HUES64 (cell line): ENCODE measurements at regions not wholly inside any gene's neighbourhood (a gene's known extent, or its start where the extent isn't known, plus 50 kb on each side); places are given as distances from the start of the nearest gene placed in this dataset.

Experiments
- H3K27ac ChIP-seq: 2 replicates; pipeline ENCODE4 v1.7.0; 2013; ENCODE audit warnings: low read depth, low read length, inconsistent platforms
- H3K27me3 ChIP-seq: 2 replicates; pipeline ENCODE4 v1.6.1; 2013; ENCODE audit warnings: mild to moderate bottlenecking, low read length; ENCODE audit not compliant: insufficient read depth
- H3K36me3 ChIP-seq: 2 replicates; pipeline ENCODE4 v1.6.1; 2013; ENCODE audit warnings: mild to moderate bottlenecking, low read length; ENCODE audit not compliant: insufficient read depth
- H3K4me1 ChIP-seq: 2 replicates; pipeline ENCODE4 v1.6.1; 2013; ENCODE audit warnings: mild to moderate bottlenecking, low read length, moderate library complexity; ENCODE audit not compliant: insufficient read depth
- H3K4me3 ChIP-seq: 2 replicates; pipeline ENCODE4 v1.5.1; 2013; ENCODE audit warnings: mild to moderate bottlenecking, low read length, moderate library complexity
- H3K9ac ChIP-seq: 2 replicates; pipeline ENCODE4 v1.6.1; 2013; ENCODE audit warnings: mild to moderate bottlenecking, low read depth, low read length
- H3K9me3 ChIP-seq: 2 replicates; pipeline ENCODE4 v1.6.1; 2013; ENCODE audit warnings: low read depth, low read length; ENCODE audit not compliant: insufficient read depth
- WGBS: fragments of 150-250, 120-280 bp; methylation state at CpG from one replicate; pipeline ENCODE4 v1.1.7; 2013; ENCODE audit warnings: missing lambda C conversion rate; 5-methylcytosine and 5-hydroxymethylcytosine counted together

DNA sequence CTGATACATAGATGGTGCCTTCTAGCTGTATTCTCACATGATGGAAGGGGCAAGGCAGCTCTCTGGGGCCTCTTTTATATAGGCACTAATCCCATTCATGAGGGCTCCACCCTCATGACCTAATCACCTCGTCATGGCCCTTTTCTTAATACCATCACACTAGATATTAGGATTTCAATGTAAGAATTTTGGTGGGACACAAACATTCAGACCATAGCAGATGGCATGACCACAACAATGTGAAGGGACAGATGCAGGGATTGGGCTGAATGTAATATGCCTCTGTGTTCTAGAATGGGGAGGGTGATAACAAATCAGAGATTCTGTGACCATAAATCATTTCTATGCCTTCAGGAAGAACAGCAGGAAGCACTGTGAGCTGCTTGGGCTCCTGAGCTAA lies 145.8 kb downstream of the LCA5 start:
- H3K27ac ChIP-seq = no peak overlapping the region
- H3K4me1 ChIP-seq = no peaks in the 10 kb centered on the region
- no peaks in the 10 kb centered on the region for H3K9me3 ChIP-seq
- 86% methylated on average over 1 of the region's 1 CpG for WGBS
- H3K27me3 ChIP-seq = no peaks in the 10 kb centered on the region
- no peaks in the 10 kb centered on the region for H3K36me3 ChIP-seq
- H3K9ac ChIP-seq = no peak overlapping the region
- H3K4me3 ChIP-seq = no peak overlapping the region

DNA sequence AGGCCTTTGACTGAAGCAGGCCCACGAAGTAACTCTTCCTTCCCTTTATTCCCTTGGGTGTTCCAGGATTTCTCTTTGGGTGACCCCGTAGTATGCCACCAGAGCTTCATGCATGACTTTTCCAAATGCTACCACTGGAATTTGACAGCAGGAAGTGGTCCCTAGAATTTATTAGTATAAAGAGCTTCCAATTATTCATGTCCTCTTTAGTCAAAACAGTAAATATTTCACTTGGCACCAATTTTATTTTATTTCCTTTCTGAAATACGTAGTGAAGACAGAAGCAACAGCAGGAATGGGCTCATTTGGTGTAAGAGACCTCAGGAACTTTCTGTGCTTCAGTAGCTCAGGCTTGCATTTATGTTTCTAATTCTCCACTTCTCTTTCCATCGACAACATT lies 151.3 kb downstream of the LCA5 start:
- Histone ChIP-seq H3K27me3 (no peaks in the 10 kb centered on the region), H3K9me3 (no peaks in the 10 kb centered on the region), H3K36me3 (no peaks in the 10 kb centered on the region), H3K4me1 (peaks cover 5% of the 10 kb centered on the region; the same call in 1 of the 2 replicates), H3K9ac (no peak overlapping the region), H3K27ac (no peak overlapping the region), H3K4me3 (no peak overlapping the region)
- WGBS = 83% methylated on average over 4 of the region's 4 CpGs

DNA sequence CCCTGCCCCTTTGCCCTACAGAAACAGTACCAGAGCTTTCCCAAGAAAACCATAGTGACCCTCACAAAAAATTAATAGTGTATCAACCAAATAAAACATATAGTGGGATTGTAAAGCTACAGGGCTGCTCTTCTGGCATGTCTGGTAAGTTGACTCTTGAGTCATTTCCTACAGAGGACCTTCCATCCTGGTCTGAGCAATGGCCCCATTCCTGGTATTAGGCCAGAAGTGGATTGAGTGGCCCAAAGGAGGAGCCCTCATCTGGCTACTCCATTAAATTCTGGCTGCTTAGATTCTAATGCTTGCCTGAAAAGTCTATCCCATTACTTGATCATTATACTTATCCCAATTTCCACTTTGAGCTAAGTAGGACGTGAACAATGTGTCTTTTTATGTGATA lies 150.9 kb upstream of the HMGN3 start:
- Histone ChIP-seq H3K36me3 (no peaks in the 10 kb centered on the region), H3K9ac (no peak overlapping the region), H3K27ac (no peak overlapping the region), H3K4me3 (no peak overlapping the region), H3K27me3 (no peaks in the 10 kb centered on the region), H3K9me3 (no peaks in the 10 kb centered on the region), H3K4me1 (peaks cover 5% of the 10 kb centered on the region; the same call in 1 of the 2 replicates)
- WGBS = no CpG with 5 or more reads among the region's 1 CpG

DNA sequence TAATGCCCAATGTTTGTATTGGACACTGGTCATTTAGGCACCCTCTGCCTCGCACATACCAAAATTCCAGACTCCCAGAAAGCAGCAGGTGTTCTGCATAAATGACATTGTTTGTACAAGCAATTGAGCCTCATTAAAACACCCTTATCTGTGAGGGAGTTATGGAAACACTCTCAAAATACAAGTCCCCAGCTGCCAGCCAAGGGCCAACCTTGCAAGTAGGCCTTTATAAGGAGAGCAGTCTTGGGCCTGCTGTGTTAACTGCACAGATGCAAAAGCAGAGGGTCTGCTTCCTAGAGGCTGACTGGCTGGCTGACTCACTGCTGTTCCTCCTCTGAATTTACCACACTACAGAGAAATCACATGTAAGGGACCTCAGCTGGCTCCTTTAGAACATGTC lies 150.4 kb upstream of the HMGN3 start:
- H3K36me3 ChIP-seq = no peaks in the 10 kb centered on the region
- no peak overlapping the region for H3K9ac ChIP-seq
- H3K27me3 ChIP-seq = no peaks in the 10 kb centered on the region
- H3K4me1 ChIP-seq = peaks cover 5% of the 10 kb centered on the region; the same call in 1 of the 2 replicates
- no peak overlapping the region for H3K4me3 ChIP-seq
- H3K9me3 ChIP-seq = no peaks in the 10 kb centered on the region
- H3K27ac ChIP-seq = no peak overlapping the region
- 94% methylated on average over 1 of the region's 1 CpG for WGBS

DNA sequence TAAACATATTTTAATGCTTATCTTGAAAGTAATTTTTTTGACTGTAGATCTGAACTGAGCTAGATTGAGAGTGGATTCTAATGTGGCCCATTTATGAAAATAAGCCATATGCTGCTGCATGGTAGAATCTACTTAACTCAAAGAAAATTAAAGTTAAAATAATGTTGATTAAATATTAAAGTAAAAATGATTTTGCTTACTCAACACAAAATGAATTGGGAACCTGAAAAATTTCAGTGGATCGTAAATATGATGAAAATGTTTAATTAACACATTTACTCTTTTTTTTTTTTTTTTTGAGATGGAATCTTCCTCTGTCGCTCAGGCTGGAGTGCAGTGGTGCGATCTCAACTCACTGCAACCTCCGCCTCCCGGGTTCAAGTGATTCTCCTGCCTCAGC lies 144.5 kb upstream of the HMGN3 start:
- H3K9me3 ChIP-seq = no peaks in the 10 kb centered on the region
- no peak overlapping the region for H3K9ac ChIP-seq
- H3K27ac ChIP-seq = no peak overlapping the region
- no peaks in the 10 kb centered on the region for H3K36me3 ChIP-seq
- no peak overlapping the region for H3K4me3 ChIP-seq
- peaks cover 11% of the 10 kb centered on the region; the same call in 1 of the 2 replicates for H3K4me1 ChIP-seq
- WGBS = 96% methylated on average over 4 of the region's 5 CpGs
- H3K27me3 ChIP-seq = no peaks in the 10 kb centered on the region

DNA sequence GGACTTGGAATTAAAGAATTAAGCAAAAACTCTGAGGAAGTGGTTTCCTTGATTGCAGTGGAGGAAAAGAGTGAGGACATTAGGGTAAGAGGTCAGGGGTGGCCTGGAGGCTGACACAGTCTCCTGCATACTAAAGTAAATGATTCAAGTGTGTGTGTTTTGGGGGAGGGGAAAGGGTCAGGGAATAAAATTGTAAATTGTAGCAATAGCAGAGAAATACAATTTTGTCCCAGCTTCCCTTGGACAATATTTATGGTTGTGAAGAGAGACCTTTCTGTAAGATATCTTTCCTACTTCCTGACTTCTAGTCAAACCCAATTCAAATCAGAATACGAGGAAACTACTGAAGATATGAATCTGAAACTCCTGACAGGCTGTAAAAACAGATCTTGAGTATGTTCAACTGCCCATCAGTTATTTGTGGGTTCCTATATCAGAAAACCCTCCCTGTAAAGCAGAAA lies 143.4 kb upstream of the HMGN3 start:
- Histone ChIP-seq H3K4me3 (no peak overlapping the region), H3K9ac (no peak overlapping the region), H3K9me3 (no peaks in the 10 kb centered on the region), H3K27ac (no peak overlapping the region), H3K36me3 (no peaks in the 10 kb centered on the region), H3K27me3 (no peaks in the 10 kb centered on the region), H3K4me1 (peaks cover 7% of the 10 kb centered on the region; the same call in 1 of the 2 replicates)
- WGBS = 92% methylated on average over 1 of the region's 1 CpG

DNA sequence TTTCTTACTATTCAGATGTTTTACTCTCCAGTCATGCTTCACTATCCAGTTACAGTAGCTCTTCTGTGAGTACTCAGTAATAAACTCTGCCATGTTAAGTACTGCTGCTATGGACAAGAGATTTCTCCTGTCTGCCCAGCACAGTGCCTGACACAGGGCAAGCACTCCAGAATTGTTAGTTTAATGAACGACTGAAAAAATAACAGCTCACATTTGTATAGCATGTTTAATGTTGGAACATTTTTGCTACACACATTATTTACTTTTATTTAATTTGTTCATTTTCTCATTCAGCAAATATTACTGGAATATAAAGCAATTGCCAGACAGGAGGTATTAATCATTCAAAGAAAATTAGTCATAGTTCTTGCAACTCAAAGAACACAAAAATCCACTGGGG lies 142.6 kb upstream of the HMGN3 start:
- H3K4me1 ChIP-seq = 0 out of 2 replicates have a peak, but pooled peaks cover 7% of the 10 kb centered on the region
- H3K9me3 ChIP-seq = no peaks in the 10 kb centered on the region
- no peak overlapping the region for H3K9ac ChIP-seq
- H3K27me3 ChIP-seq = no peaks in the 10 kb centered on the region
- 100% methylated on average over 1 of the region's 1 CpG for WGBS
- no peak overlapping the region for H3K4me3 ChIP-seq
- H3K36me3 ChIP-seq = no peaks in the 10 kb centered on the region
- H3K27ac ChIP-seq = no peak overlapping the region

DNA sequence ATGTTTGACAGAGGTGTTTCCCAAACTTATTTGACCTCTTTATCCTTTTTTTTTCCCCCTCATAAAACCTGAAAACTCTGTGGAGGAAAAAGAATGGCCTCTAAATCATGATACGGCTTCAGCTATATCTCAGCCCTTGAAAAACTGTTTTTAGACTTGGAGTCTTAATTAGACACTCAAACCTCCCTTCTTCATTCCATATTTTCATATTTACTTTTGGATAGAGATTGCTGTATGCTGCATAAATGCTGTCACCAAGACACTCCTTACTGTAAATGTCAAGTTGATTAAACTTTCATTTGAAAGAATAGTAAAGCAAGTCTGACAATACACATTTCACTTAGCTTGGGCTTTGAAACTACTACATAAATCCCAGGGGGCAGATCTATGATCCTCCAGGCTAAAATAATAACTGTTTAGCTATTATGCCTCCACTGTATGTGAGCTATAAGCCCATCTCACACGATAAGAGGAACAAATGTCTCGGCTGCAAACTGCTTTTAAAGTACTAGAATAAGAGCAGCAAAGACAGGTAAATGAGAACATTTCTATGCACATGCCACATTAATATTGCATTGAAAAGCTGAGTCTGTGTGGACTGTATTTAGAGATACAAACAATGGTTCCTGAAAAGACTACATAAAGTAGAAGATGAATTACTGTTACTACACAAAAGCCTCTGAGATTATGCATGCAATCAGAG lies 141.3 kb upstream of the HMGN3 start:
- Histone ChIP-seq H3K27ac (no peak overlapping the region), H3K4me1 (0 out of 2 replicates have a peak, but pooled peaks cover 7% of the 10 kb centered on the region), H3K4me3 (no peak overlapping the region), H3K9me3 (no peaks in the 10 kb centered on the region; the same call in 1 of the 2 replicates), H3K27me3 (no peaks in the 10 kb centered on the region), H3K9ac (no peak overlapping the region), H3K36me3 (no peaks in the 10 kb centered on the region)
- 91% methylated on average over 3 of the region's 3 CpGs for WGBS

DNA sequence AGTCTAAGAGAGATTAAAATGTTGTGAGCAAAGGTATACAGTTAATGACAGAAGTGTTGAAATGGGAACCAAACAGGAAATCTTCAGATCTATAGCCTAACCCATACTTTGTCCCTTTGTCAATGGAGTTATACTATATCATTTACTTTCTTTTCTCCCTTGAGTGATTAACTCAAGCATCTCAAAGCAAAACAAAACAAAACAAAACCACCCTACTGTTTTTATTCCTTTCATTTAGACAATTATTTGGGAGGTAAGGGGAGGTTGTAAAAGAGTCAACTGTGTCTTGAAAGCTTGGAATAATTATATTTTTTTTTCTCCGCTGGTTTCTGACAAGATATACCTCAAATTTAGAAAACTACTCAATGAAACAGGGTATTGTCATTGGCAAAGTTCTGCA lies 139.8 kb upstream of the HMGN3 start:
- Histone ChIP-seq H3K9me3 (peaks cover 12% of the 10 kb centered on the region; the same call in 1 of the 2 replicates), H3K9ac (no peak overlapping the region), H3K27me3 (no peaks in the 10 kb centered on the region), H3K4me1 (0 out of 2 replicates have a peak, but pooled peaks cover 7% of the 10 kb centered on the region), H3K27ac (no peak overlapping the region), H3K4me3 (no peak overlapping the region), H3K36me3 (no peaks in the 10 kb centered on the region)
- 100% methylated on average over 1 of the region's 1 CpG for WGBS

DNA sequence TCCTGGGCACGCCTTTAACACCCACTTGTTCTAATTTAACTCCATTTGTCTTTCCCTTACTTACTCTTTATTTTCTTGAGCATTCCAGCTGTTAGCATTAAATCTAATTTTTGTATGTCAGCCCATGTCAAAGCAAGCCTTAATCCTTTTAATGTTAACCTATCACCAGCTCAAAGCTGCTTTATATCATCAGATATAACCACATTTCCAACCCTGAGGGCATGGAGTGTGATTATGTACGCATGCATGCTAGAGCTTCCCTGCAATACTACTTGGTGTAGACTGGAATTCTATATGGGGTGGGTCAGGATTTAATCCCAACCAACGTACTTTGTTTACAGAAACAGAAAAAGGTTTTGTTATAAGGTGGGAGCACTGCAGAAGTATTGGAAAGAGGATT lies 139.4 kb upstream of the HMGN3 start:
- 96% methylated on average over 3 of the region's 3 CpGs for WGBS
- no peak overlapping the region for H3K9ac ChIP-seq
- no peak overlapping the region for H3K4me3 ChIP-seq
- H3K36me3 ChIP-seq = no peaks in the 10 kb centered on the region
- H3K9me3 ChIP-seq = peaks cover 17% of the 10 kb centered on the region
- no peak overlapping the region for H3K27ac ChIP-seq
- H3K4me1 ChIP-seq = 0 out of 2 replicates have a peak, but pooled peaks cover 7% of the 10 kb centered on the region
- H3K27me3 ChIP-seq = no peaks in the 10 kb centered on the region

DNA sequence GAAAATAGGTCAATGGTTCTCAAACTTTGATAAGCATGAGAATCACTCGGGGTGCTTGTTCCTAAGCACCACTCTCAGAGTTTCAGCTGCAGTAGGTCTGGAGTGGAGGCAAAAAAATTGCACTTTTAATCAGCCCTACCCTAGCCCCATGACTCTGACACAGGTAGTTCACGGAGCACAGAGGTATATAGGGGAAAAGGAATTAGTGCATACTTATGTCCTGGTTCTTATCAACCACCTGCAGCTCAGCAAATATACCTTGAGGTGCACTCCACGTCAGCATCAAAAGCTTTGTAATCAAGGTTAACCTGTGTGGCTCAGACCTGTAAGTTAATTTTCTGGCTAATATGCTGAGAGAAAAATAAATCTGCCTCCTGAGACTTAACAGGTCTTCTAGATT lies 138.8 kb upstream of the HMGN3 start:
- peaks cover 23% of the 10 kb centered on the region for H3K9me3 ChIP-seq
- H3K36me3 ChIP-seq = no peaks in the 10 kb centered on the region
- no peak overlapping the region for H3K4me3 ChIP-seq
- 86% methylated on average over 3 of the region's 3 CpGs for WGBS
- no peak overlapping the region for H3K27ac ChIP-seq
- H3K9ac ChIP-seq = no peak overlapping the region
- H3K27me3 ChIP-seq = no peaks in the 10 kb centered on the region
- H3K4me1 ChIP-seq = 0 out of 2 replicates have a peak, but pooled peaks cover 7% of the 10 kb centered on the region
